ENCODE measurements at regions not wholly inside any gene's neighbourhood (a gene's known extent, or its start where the extent isn't known, plus 50 kb on each side); places are given as distances from the start of the nearest gene placed in this dataset.

- TF ChIP-seq, protein P1, sequence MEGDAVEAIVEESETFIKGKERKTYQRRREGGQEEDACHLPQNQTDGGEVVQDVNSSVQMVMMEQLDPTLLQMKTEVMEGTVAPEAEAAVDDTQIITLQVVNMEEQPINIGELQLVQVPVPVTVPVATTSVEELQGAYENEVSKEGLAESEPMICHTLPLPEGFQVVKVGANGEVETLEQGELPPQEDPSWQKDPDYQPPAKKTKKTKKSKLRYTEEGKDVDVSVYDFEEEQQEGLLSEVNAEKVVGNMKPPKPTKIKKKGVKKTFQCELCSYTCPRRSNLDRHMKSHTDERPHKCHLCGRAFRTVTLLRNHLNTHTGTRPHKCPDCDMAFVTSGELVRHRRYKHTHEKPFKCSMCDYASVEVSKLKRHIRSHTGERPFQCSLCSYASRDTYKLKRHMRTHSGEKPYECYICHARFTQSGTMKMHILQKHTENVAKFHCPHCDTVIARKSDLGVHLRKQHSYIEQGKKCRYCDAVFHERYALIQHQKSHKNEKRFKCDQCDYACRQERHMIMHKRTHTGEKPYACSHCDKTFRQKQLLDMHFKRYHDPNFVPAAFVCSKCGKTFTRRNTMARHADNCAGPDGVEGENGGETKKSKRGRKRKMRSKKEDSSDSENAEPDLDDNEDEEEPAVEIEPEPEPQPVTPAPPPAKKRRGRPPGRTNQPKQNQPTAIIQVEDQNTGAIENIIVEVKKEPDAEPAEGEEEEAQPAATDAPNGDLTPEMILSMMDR (IDR thresholded peaks at IDR 0.05; ENCODE audit: unreplicated experiment) = no peak
- H3K27me3 Mint-ChIP-seq (ENCODE audit: low read depth) = no peaks in the 10 kb centered on the region
- no peaks in the 10 kb centered on the region for H3K4me1 Mint-ChIP-seq
- no peak for DNase-seq (ENCODE audit: low spot score in 2 of 2, unreplicated experiment in 2 of 2)
- no peak overlapping the region for H3K27ac Mint-ChIP-seq
- H3K36me3 Mint-ChIP-seq = no peaks in the 10 kb centered on the region
- no peak overlapping the region for H3K4me3 Mint-ChIP-seq
- H3K9me3 Mint-ChIP-seq = no peaks in the 10 kb centered on the region
These were observed 50.2 kb upstream of the HIVEP1 start for GRCh38 chr6:11961923-11962322.

DNA sequence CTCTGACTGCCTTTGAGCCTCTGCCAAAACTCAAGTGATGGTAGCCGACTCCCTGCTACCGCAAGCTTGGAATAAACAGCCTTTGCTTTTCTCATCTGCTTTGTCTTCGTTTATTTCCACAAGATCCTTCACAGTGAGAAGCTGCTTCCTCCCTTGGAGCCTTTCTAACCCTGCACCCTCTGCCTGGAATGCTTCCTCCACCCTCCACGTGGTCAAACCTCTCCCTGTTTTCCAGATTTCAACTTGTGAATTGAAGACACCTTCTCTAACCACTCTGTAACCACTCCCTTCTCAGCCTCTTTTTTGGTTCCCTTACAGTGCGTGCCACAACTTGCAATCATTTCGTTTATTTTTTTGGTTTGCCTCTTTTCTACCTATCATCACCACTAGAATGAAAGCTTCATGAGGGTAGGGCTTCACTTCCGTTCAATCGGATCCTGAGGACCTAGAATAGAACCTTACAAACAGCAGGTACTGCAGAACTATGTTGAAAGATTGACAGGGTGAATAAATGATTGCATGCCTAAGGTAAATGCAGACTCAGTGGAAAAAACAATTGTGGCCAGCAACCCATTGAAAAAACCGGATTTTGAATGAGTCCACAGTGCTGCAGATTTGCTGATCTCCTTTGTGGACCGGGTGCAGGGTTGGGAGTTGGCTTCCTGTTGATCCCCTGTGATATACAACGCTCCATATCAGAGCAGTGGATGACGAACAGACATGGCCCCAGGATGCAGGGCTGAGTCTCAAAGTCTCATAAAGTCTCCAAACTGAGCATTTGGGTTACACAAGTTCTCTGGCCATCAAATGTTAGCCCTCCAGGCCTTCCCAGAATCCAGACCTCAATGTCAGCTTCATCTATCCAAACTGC is 51.0 kb upstream of the HIVEP1 start:
- Mint-ChIP-seq H3K27me3 (ENCODE audit: low read depth) (no peaks in the 10 kb centered on the region), H3K27ac (no peak overlapping the region), H3K4me1 (no peaks in the 10 kb centered on the region), H3K4me3 (no peak overlapping the region), H3K36me3 (no peaks in the 10 kb centered on the region), H3K9me3 (no peaks in the 10 kb centered on the region)
- TF ChIP-seq, protein P1 (IDR thresholded peaks at IDR 0.05; ENCODE audit: unreplicated experiment) = no peak
- no peak for DNase-seq (ENCODE audit: low spot score in 2 of 2, unreplicated experiment in 2 of 2)

- no peak overlapping the region for H3K27ac Mint-ChIP-seq
- peaks cover 10% of the 10 kb centered on the region for H3K4me1 Mint-ChIP-seq
- TF ChIP-seq, protein P1 (IDR thresholded peaks at IDR 0.05; ENCODE audit: unreplicated experiment) = no peak
- no peaks in the 10 kb centered on the region for H3K27me3 Mint-ChIP-seq (ENCODE audit: low read depth)
- H3K9me3 Mint-ChIP-seq = no peaks in the 10 kb centered on the region
- H3K36me3 Mint-ChIP-seq = no peaks in the 10 kb centered on the region
- no peak for DNase-seq (ENCODE audit: low spot score in 2 of 2, unreplicated experiment in 2 of 2)
- H3K4me3 Mint-ChIP-seq = no peak overlapping the region
These were observed 55.3 kb upstream of the HIVEP1 start for GRCh38 chr6:11956781-11957180.

GRCh38 chr6:11953641-11954040 is 58.5 kb upstream of the HIVEP1 start:
- H3K4me1 Mint-ChIP-seq = peaks cover 18% of the 10 kb centered on the region
- H3K36me3 Mint-ChIP-seq = no peaks in the 10 kb centered on the region
- H3K9me3 Mint-ChIP-seq = no peaks in the 10 kb centered on the region
- DNase-seq (ENCODE audit: low spot score in 2 of 2, unreplicated experiment in 2 of 2) = no peak
- no peaks in the 10 kb centered on the region for H3K27me3 Mint-ChIP-seq (ENCODE audit: low read depth)
- TF ChIP-seq, protein P1 (IDR thresholded peaks at IDR 0.05; ENCODE audit: unreplicated experiment) = no peak
- no peak overlapping the region for H3K4me3 Mint-ChIP-seq
- no peak overlapping the region for H3K27ac Mint-ChIP-seq

GRCh38 chr6:11952316-11952715 is 59.8 kb upstream of the HIVEP1 start:
- Mint-ChIP-seq H3K4me3 (no peak overlapping the region), H3K27ac (no peak overlapping the region), H3K4me1 (peaks cover 18% of the 10 kb centered on the region), H3K9me3 (no peaks in the 10 kb centered on the region), H3K36me3 (no peaks in the 10 kb centered on the region), H3K27me3 (ENCODE audit: low read depth) (no peaks in the 10 kb centered on the region)
- DNase-seq (ENCODE audit: low spot score in 2 of 2, unreplicated experiment in 2 of 2) = no peak
- TF ChIP-seq, protein P1 (IDR thresholded peaks at IDR 0.05; ENCODE audit: unreplicated experiment) = no peak

All from mesothelial cell of epicardium (in vitro differentiated cells).